Stomach smooth muscle (tissue), 2 donors: ENCODE measurements at regions not wholly inside any gene's neighbourhood (a gene's known extent, or its start where the extent isn't known, plus 50 kb on each side); places are given as distances from the start of the nearest gene placed in this dataset.

Experiments used
- H3K27ac ChIP-seq: one replicate; pipeline ENCODE4 v1.7.0; 2013; ENCODE audit warnings: mild to moderate bottlenecking, low read length, inconsistent platforms
- H3K27me3 ChIP-seq, 2 donors: one replicate each; pipeline ENCODE4 v1.7.0; 2013; ENCODE audit warnings: low read length in 2 of 2; ENCODE audit not compliant: insufficient read depth in 2 of 2, control insufficient read depth in 1 of 2
- H3K36me3 ChIP-seq, 2 donors: one replicate each; pipeline ENCODE4 v1.7.0; 2013; ENCODE audit warnings: low read length in 2 of 2; ENCODE audit not compliant: control insufficient read depth in 2 of 2, insufficient read depth in 2 of 2
- H3K4me1 ChIP-seq: one replicate; pipeline ENCODE4 v1.7.0; 2013; ENCODE audit warnings: low read length; ENCODE audit not compliant: control insufficient read depth, insufficient read depth
- H3K4me3 ChIP-seq, 2 donors: one replicate each; pipeline ENCODE4 v1.7.0; 2013; ENCODE audit warnings: low read length in 2 of 2
- H3K9ac ChIP-seq, 2 donors: one replicate each; pipeline ENCODE4 v1.7.0; 2013; ENCODE audit warnings: low read length in 2 of 2, mild to moderate bottlenecking in 1 of 2
- H3K9me3 ChIP-seq, 2 donors: one replicate each; pipeline ENCODE4 v1.7.0; 2013; ENCODE audit warnings: low read length in 2 of 2; ENCODE audit not compliant: control insufficient read depth in 2 of 2
- donor health status: healthy.
- donor health status: Pancreatic carcinoma.

GRCh38 chr10:111954386-111954785 lies 229.2 kb downstream of the GPAM start:
- Histone ChIP-seq H3K27me3 (no peaks in the 10 kb centered on the region), H3K27ac (no peak overlapping the region), H3K9me3 (no peaks in the 10 kb centered on the region), H3K36me3 (no peaks in the 10 kb centered on the region), H3K4me1 (no peaks in the 10 kb centered on the region), H3K9ac (no peak overlapping the region), H3K4me3 (no peak overlapping the region)

GRCh38 chr10:111956841-111957240 lies 226.7 kb downstream of the GPAM start:
- Histone ChIP-seq H3K9me3 (no peaks in the 10 kb centered on the region), H3K4me1 (no peaks in the 10 kb centered on the region), H3K27me3 (no peaks in the 10 kb centered on the region), H3K9ac (no peak overlapping the region), H3K27ac (no peak overlapping the region), H3K36me3 (no peaks in the 10 kb centered on the region), H3K4me3 (no peak overlapping the region)

DNA sequence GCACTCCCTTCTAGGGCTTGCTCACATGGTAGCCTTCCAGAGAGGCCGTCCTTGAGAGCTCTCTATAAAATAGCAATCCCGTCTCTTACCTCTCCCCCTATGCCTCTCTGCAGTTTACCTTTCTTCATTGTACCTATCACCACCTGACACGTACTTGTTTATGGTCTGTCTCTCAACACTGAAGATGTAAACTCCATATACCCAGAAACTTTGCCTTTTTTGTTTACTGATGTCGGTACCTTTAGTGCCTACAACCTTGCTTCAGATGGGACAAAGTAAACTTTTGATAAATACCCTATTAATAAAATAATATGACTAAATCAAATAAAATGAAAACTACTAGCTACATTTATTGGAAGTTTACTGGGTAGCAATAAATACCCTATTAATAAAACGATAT lies 220.6 kb downstream of the GPAM start:
- no peak overlapping the region for H3K4me3 ChIP-seq
- H3K9me3 ChIP-seq, result no peaks in the 10 kb centered on the region
- no peaks in the 10 kb centered on the region for H3K27me3 ChIP-seq
- no peak overlapping the region for H3K9ac ChIP-seq
- no peak overlapping the region for H3K27ac ChIP-seq
- no peaks in the 10 kb centered on the region for H3K36me3 ChIP-seq
- H3K4me1 ChIP-seq, result no peaks in the 10 kb centered on the region

DNA sequence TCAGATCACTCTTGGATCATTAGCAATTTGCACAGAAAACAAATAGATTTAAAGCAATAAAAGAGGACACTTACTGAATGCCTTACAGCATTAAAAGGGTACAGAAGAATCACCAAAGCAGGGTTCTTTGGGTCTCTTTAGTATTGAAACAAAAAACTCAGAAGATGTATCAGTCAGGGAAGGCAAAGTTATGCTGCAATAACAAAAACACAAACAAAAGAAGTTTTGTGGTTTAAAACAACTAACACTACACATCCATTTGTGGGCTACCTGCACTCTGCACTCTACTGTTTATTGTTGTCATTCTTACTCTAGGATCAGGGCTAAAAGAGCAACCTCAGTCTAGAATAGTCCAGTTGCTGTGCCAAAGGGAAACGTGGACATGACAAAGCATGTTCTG lies 216.4 kb downstream of the GPAM start:
- Histone ChIP-seq H3K4me3 (no peak overlapping the region), H3K27ac (no peak overlapping the region), H3K9ac (no peak overlapping the region), H3K27me3 (no peaks in the 10 kb centered on the region), H3K9me3 (no peaks in the 10 kb centered on the region), H3K36me3 (no peaks in the 10 kb centered on the region), H3K4me1 (no peaks in the 10 kb centered on the region)

GRCh38 chr10:111967547-111967946 lies 216.0 kb downstream of the GPAM start:
- H3K36me3 ChIP-seq, result no peaks in the 10 kb centered on the region
- no peak overlapping the region for H3K9ac ChIP-seq
- no peaks in the 10 kb centered on the region for H3K9me3 ChIP-seq
- H3K27ac ChIP-seq, result no peak overlapping the region
- H3K27me3 ChIP-seq, result no peaks in the 10 kb centered on the region
- H3K4me3 ChIP-seq, result no peak overlapping the region
- H3K4me1 ChIP-seq, result no peaks in the 10 kb centered on the region

DNA sequence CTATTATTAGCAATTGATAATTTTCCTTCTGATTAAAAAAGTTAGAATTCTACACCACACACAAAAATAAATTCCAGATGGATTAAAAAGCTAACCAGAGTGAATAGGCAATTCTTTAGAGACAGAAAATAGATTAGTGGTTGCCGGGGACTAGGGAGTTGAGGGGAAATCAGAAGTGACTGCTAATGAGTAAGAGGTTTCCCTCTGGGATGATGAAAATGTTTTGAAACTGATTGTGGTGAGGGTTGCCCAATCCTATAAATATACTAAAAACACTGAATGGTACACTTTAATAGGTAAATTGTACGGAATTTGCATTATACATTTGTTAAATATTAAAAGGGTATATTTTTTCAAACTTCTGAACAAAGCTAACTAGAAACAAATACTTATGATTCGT lies 214.9 kb downstream of the GPAM start:
- H3K4me3 ChIP-seq, result no peak overlapping the region
- no peaks in the 10 kb centered on the region for H3K4me1 ChIP-seq
- H3K9ac ChIP-seq, result no peak overlapping the region
- H3K27me3 ChIP-seq, result no peaks in the 10 kb centered on the region
- H3K36me3 ChIP-seq, result no peaks in the 10 kb centered on the region
- no peak overlapping the region for H3K27ac ChIP-seq
- no peaks in the 10 kb centered on the region for H3K9me3 ChIP-seq

DNA sequence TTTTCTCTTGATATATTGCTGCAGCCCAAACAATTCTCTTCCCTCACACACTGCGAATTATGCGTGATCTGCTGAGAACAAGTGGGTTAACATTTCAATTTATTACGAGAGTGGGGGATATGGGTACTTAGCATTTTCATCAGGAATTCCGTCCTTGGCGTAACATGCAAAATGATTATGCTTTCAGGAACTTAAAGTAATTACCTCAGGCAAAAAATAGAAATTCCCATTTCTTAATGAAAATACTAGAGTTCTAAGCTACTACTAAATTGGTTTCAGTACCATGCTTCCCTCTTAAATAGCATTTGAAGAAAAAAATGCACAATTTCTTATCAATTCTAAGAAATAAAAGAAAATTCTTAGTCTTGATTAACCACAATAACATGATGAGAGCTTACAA lies 213.5 kb downstream of the GPAM start:
- H3K4me1 ChIP-seq, result no peaks in the 10 kb centered on the region
- H3K27ac ChIP-seq, result no peak overlapping the region
- H3K4me3 ChIP-seq, result no peak overlapping the region
- no peaks in the 10 kb centered on the region for H3K27me3 ChIP-seq
- no peaks in the 10 kb centered on the region for H3K9me3 ChIP-seq
- H3K9ac ChIP-seq, result no peak overlapping the region
- no peaks in the 10 kb centered on the region for H3K36me3 ChIP-seq

DNA sequence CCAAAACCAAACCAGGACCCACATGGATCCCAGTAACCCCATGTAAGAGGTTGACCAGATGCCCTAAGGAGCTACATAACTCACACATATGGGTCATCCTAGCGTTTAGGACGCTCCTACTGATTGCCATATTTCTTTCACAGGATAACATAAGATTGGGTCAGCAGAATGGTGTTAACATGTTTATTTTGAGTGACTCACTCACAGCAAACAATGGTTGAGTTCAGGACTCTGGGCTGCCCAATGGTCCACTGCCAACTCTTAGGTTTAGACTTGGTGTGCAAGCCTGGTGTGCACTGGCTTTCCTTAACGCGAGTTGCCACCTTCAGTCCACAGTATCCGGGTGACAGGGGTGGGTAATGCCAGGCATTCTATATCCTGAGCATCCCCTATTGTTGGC lies 211.5 kb downstream of the GPAM start:
- Histone ChIP-seq H3K4me1 (no peaks in the 10 kb centered on the region), H3K4me3 (no peak overlapping the region), H3K9me3 (no peaks in the 10 kb centered on the region), H3K36me3 (no peaks in the 10 kb centered on the region), H3K27me3 (no peaks in the 10 kb centered on the region), H3K27ac (no peak overlapping the region), H3K9ac (no peak overlapping the region)

GRCh38 chr10:111973306-111973705 lies 210.3 kb downstream of the GPAM start:
- Histone ChIP-seq H3K36me3 (no peaks in the 10 kb centered on the region), H3K27me3 (no peaks in the 10 kb centered on the region), H3K4me3 (no peak overlapping the region), H3K9ac (no peak overlapping the region), H3K9me3 (no peaks in the 10 kb centered on the region), H3K4me1 (no peaks in the 10 kb centered on the region), H3K27ac (no peak overlapping the region)

- no peaks in the 10 kb centered on the region for H3K9me3 ChIP-seq
- H3K4me1 ChIP-seq, result no peaks in the 10 kb centered on the region
- no peak overlapping the region for H3K9ac ChIP-seq
- H3K27me3 ChIP-seq, result no peaks in the 10 kb centered on the region
- H3K36me3 ChIP-seq, result no peaks in the 10 kb centered on the region
- H3K4me3 ChIP-seq, result no peak overlapping the region
- no peak overlapping the region for H3K27ac ChIP-seq
These were observed 209.7 kb downstream of the GPAM start for GRCh38 chr10:111973826-111974225.

DNA sequence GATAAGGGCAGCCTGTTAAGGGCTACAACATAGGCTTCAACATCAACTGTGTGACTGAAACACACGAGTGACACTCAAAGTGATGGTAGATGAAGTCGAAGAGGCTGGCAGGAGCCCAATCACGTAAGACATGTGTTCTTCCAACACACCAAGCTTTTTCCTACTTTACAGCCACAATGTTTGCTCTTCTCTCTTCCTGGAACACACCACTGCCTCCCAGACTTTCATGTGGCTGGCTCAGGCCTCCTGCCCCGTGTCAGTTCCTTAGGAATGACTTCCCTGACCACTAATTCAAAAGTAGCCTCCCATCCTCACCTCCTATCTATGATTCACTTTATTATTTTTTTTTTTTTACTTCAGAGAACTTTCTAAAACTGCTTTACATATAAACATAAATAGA lies 209.2 kb downstream of the GPAM start:
- Histone ChIP-seq H3K27me3 (no peaks in the 10 kb centered on the region), H3K36me3 (no peaks in the 10 kb centered on the region), H3K9me3 (no peaks in the 10 kb centered on the region), H3K4me1 (no peaks in the 10 kb centered on the region), H3K4me3 (no peak overlapping the region), H3K9ac (no peak overlapping the region), H3K27ac (no peak overlapping the region)

GRCh38 chr10:111976557-111976956 lies 207.0 kb downstream of the GPAM start:
- Histone ChIP-seq H3K9me3 (no peaks in the 10 kb centered on the region), H3K9ac (no peak overlapping the region), H3K27me3 (no peaks in the 10 kb centered on the region), H3K4me3 (no peak overlapping the region), H3K36me3 (no peaks in the 10 kb centered on the region), H3K4me1 (no peaks in the 10 kb centered on the region), H3K27ac (no peak overlapping the region)
